ENCODE measurements at regions not wholly inside any gene's neighbourhood (a gene's known extent, or its start where the extent isn't known, plus 50 kb on each side); places are given as distances from the start of the nearest gene placed in this dataset.
"Not testable (repeated sequence)": the region's sequence is repeated elsewhere in the genome, so short reads cannot be mapped to it uniquely, and the experiment has no call there.

GRCh38 chr1:217088011-217088410 is 364.8 kb upstream of the ESRRG start:
- DNase-seq, result no peak

GRCh38 chr1:217079584-217079983 is 356.4 kb upstream of the ESRRG start:
- no peak for DNase-seq

- no peak for DNase-seq
Observed at GRCh38 chr1:217078959-217079358, 355.7 kb upstream of the ESRRG start.

GRCh38 chr1:217078078-217078690 is 355.0 kb upstream of the ESRRG start:
- no peak for DNase-seq

GRCh38 chr1:217077426-217077825 is 354.2 kb upstream of the ESRRG start:
- no peak for DNase-seq

GRCh38 chr1:217076902-217077301 is 353.7 kb upstream of the ESRRG start:
- no peak for DNase-seq

GRCh38 chr1:217072926-217073325 is 349.7 kb upstream of the ESRRG start:
- DNase-seq, result no peak

- no peak for DNase-seq
Observed at GRCh38 chr1:217067642-217068041, 344.4 kb upstream of the ESRRG start.

- no peak for DNase-seq
Observed at GRCh38 chr1:217066794-217067193, 343.6 kb upstream of the ESRRG start.

- no peak for DNase-seq
Observed at GRCh38 chr1:217063172-217063908, 340.1 kb upstream of the ESRRG start.

GRCh38 chr1:217062586-217062985 is 339.4 kb upstream of the ESRRG start:
- no peak for DNase-seq

GRCh38 chr1:217059401-217059800 is 336.2 kb upstream of the ESRRG start:
- no peak for DNase-seq

GRCh38 chr1:217053676-217054075 is 330.4 kb upstream of the ESRRG start:
- no peak for DNase-seq

- DNase-seq, result no peak
Observed at GRCh38 chr1:217052626-217053025, 329.4 kb upstream of the ESRRG start.

- DNase-seq, result no peak
Observed at GRCh38 chr1:217052196-217052595, 329.0 kb upstream of the ESRRG start.

- DNase-seq, result no peak
Observed at GRCh38 chr1:217049721-217050120, 326.5 kb upstream of the ESRRG start.

GRCh38 chr1:217049081-217049480 is 325.9 kb upstream of the ESRRG start:
- no peak for DNase-seq

- DNase-seq, result peak in 1 of 2 experiments; percentile 16
Observed at GRCh38 chr1:217048104-217048707, 325.0 kb upstream of the ESRRG start.

GRCh38 chr1:217040711-217041455 is 317.7 kb upstream of the ESRRG start:
- no peak for DNase-seq

- DNase-seq, result no peak
Observed at GRCh38 chr1:217039926-217040325, 316.7 kb upstream of the ESRRG start.

GRCh38 chr1:217039139-217039538 is 315.9 kb upstream of the ESRRG start:
- not testable (repeated sequence) for DNase-seq

GRCh38 chr1:217036757-217037156 is 313.5 kb upstream of the ESRRG start:
- no peak for DNase-seq

- no peak for DNase-seq
Observed at GRCh38 chr1:217032715-217033367, 309.6 kb upstream of the ESRRG start.
